OCI-LY7 (cell line): ENCODE measurements at regions not wholly inside any gene's neighbourhood (a gene's known extent, or its start where the extent isn't known, plus 50 kb on each side); places are given as distances from the start of the nearest gene placed in this dataset.

ENCODE experiments used
- BruUV-seq: library from RNA; stranded (reverse); fragments of 400-500 nt; replicated peaks from 2 replicates; lab custom pipeline; 2021; lab: Mats Ljungman, UMichigan
- CTCF ChIA-PET: fragments of 300-600 bp; sonication (Branson Sonifier 250); formaldehyde crosslinking; loops from one replicate; lab custom pipeline; 2022; ENCODE audit warnings: antibody characterized with exemption; ENCODE audit not compliant: unreplicated experiment; lab: Charles Lee
- POLR2A ChIA-PET: fragments of 300-600 bp; sonication (Branson Sonifier 250); formaldehyde crosslinking; loops from one replicate; lab custom pipeline; 2022; ENCODE audit warnings: antibody characterized with exemption; lab: Charles Lee
- DNase-seq: peaks from one replicate; pipeline ENCODE4 v3.0.0-alpha.2; 2015; ENCODE audit warnings: low spot score
- H2AFZ ChIP-seq: fragments of 200-600 bp; sonication (generic), shearing (Covaris generic); 2 replicates; pipeline ENCODE4 v1.6.1; 2014; ENCODE audit warnings: mild to moderate bottlenecking, antibody characterized with exemption, low read length, moderate library complexity
- H3K27ac ChIP-seq: fragments of 200-600 bp; sonication (generic); 2 replicates; pipeline ENCODE4 v1.5.1; 2014; ENCODE audit warnings: mixed run types, low read depth, mild to moderate bottlenecking, moderate library complexity, low read length, inconsistent platforms; ENCODE audit not compliant: poor library complexity, severe bottlenecking
- H3K36me3 ChIP-seq: fragments of 200-600 bp; sonication (generic); 2 replicates; pipeline ENCODE4 v1.6.1; 2014; ENCODE audit warnings: mild to moderate bottlenecking, antibody characterized with exemption, low read length, moderate library complexity, mixed read lengths; ENCODE audit not compliant: insufficient read depth
- H3K4me1 ChIP-seq: fragments of 200-600 bp; sonication (generic); 2 replicates; pipeline ENCODE4 v1.5.1; 2014; ENCODE audit warnings: mild to moderate bottlenecking, low read length; ENCODE audit not compliant: insufficient read depth, poor library complexity, severe bottlenecking
- H3K4me2 ChIP-seq: fragments of 200-600 bp; sonication (generic); 2 replicates; pipeline ENCODE4 v1.6.1; 2014; ENCODE audit warnings: mild to moderate bottlenecking, low read length
- H3K4me3 ChIP-seq: fragments of 200-600 bp; sonication (generic); 2 replicates; pipeline ENCODE4 v1.5.1; 2014; ENCODE audit warnings: mild to moderate bottlenecking, low read depth, low read length; ENCODE audit not compliant: poor library complexity, severe bottlenecking
- H3K79me2 ChIP-seq: fragments of 200-600 bp; sonication (generic); 2 replicates; pipeline ENCODE4 v1.6.1; 2016; ENCODE audit warnings: low read depth, mild to moderate bottlenecking, low read length, moderate library complexity, mixed read lengths; ENCODE audit not compliant: insufficient read depth
- H3K9me2 ChIP-seq: fragments of 200-600 bp; sonication (generic); 2 replicates; pipeline ENCODE4 v1.6.1; 2016; ENCODE audit warnings: mild to moderate bottlenecking, low read length, mixed read lengths; ENCODE audit not compliant: insufficient read depth
- H3K9me3 ChIP-seq: fragments of 200-600 bp; sonication (generic); 2 replicates; pipeline ENCODE4 v1.6.1; 2014; ENCODE audit warnings: mild to moderate bottlenecking, mixed run types, low read length, mixed read lengths
- H4K20me1 ChIP-seq: fragments of 200-600 bp; sonication (generic); 2 replicates; pipeline ENCODE4 v1.6.1; 2014; ENCODE audit warnings: mild to moderate bottlenecking, antibody characterized with exemption, low read length, moderate library complexity, mixed read lengths; ENCODE audit not compliant: insufficient read depth
- CTCF ChIP-seq: fragments of 200-600 bp; sonication (generic); conservative IDR thresholded peaks from 2 replicates; pipeline ENCODE4 v1.5.1; 2014; ENCODE audit warnings: mild to moderate bottlenecking, antibody characterized with exemption, low read length, moderate library complexity, mixed read lengths
- EZH2phosphoT487 ChIP-seq: fragments of 200-600 bp; sonication (generic); IDR thresholded peaks from 2 replicates; pipeline ENCODE4 v1.6.1; 2018; ENCODE audit warnings: low read depth, borderline replicate concordance, mild to moderate bottlenecking, mixed run types, antibody characterized with exemption, low read length, moderate library complexity, mixed read lengths
- intact Hi-C: fragments of 100-400 bp; cut with micrococcal nuclease; formaldehyde crosslinking; loops from one replicate; pipeline ENCODE4 v1.10.0; 2022; ENCODE audit not compliant: unreplicated experiment

GRCh38 chr4:149120331-149121022, 678.3 kb upstream of the NR3C2 start:
- no peak overlapping the region for H2AFZ ChIP-seq
- H3K36me3 ChIP-seq: no peaks in the 10 kb centered on the region
- ChIA-PET CTCF (no interaction called here), POLR2A (no interaction called here)
- no peaks in the 10 kb centered on the region for H3K4me1 ChIP-seq
- intact Hi-C loops: no loop called here
- H3K4me3 ChIP-seq: no peak overlapping the region
- H3K9me2 ChIP-seq: no peaks in the 10 kb centered on the region
- H4K20me1 ChIP-seq: no peaks in the 10 kb centered on the region
- no peak overlapping the region for H3K27ac ChIP-seq
- TF ChIP-seq EZH2phosphoT487: no peak
- TF ChIP-seq CTCF: no peak
- no peak for DNase-seq
- no peak overlapping the region for H3K4me2 ChIP-seq
- no TSS peak for BruUV-seq
- H3K79me2 ChIP-seq: no peaks in the 10 kb centered on the region
- no peaks in the 10 kb centered on the region for H3K9me3 ChIP-seq

- no peak overlapping the region for H3K27ac ChIP-seq
- no peak overlapping the region for H3K4me2 ChIP-seq
- no peaks in the 10 kb centered on the region for H3K79me2 ChIP-seq
- H2AFZ ChIP-seq: no peak overlapping the region
- no peak overlapping the region for H3K4me3 ChIP-seq
- intact Hi-C loops: no loop called here
- H3K36me3 ChIP-seq: no peaks in the 10 kb centered on the region
- TF ChIP-seq EZH2phosphoT487 (no peak), CTCF (no peak)
- no peaks in the 10 kb centered on the region for H3K9me3 ChIP-seq
- DNase-seq: no peak
- no TSS peak for BruUV-seq
- ChIA-PET CTCF (no interaction called here), POLR2A (no interaction called here)
- no peaks in the 10 kb centered on the region for H3K4me1 ChIP-seq
- H4K20me1 ChIP-seq: no peaks in the 10 kb centered on the region
- H3K9me2 ChIP-seq: no peaks in the 10 kb centered on the region
Observed at GRCh38 chr4:149116806-149117205, 674.6 kb upstream of the NR3C2 start.

GRCh38 chr4:149113804-149114430, 671.7 kb upstream of the NR3C2 start:
- no peak for TF ChIP-seq CTCF
- H3K4me3 ChIP-seq: no peak overlapping the region
- no peaks in the 10 kb centered on the region for H3K4me1 ChIP-seq
- ChIA-PET POLR2A (no interaction called here), CTCF (no interaction called here)
- no peaks in the 10 kb centered on the region for H3K9me2 ChIP-seq
- no peaks in the 10 kb centered on the region for H3K36me3 ChIP-seq
- H3K9me3 ChIP-seq: no peaks in the 10 kb centered on the region
- BruUV-seq: no TSS peak
- DNase-seq: no peak
- no peaks in the 10 kb centered on the region for H3K79me2 ChIP-seq
- no peak overlapping the region for H3K4me2 ChIP-seq
- no peaks in the 10 kb centered on the region for H4K20me1 ChIP-seq
- intact Hi-C loops: no loop called here
- H2AFZ ChIP-seq: no peak overlapping the region
- no peak overlapping the region for H3K27ac ChIP-seq
